Spleen (tissue), 7 donors: ENCODE measurements at regions not wholly inside any gene's neighbourhood (a gene's known extent, or its start where the extent isn't known, plus 50 kb on each side); places are given as distances from the start of the nearest gene placed in this dataset.

Source experiments
- POLR2A ChIP-seq, 3 donors: fragments of 450-650 bp; IDR thresholded peaks; one replicate each; pipeline ENCODE4 v1.5.1; 2017; ENCODE audit warnings: antibody characterized with exemption in 3 of 3, mild to moderate bottlenecking in 1 of 3
- TF ChIP-seq, protein P1 (sequence below), 11 experiments: fragments of 200-600 bp in 7 of 11; fragments of 450-650 bp in 4 of 11; sonication (generic) in 4 of 11; IDR thresholded peaks in 8 of 11; conservative IDR thresholded peaks in 3 of 11; 1 replicate in 7 of 11; 2 replicates in 4 of 11; pipeline versions ENCODE4 v1.4.0 to v1.8.0; 2016 to 2021; ENCODE audit warnings: antibody characterized with exemption in 11 of 11, inconsistent platforms in 4 of 11, mild to moderate bottlenecking in 1 of 11
- donor health status: DM: no; HTN: no; CAD: no; lungs with moderate emphysema.
- donor health status: DM: no; HTN: no; CAD: no.
- donor health status: DM: no; HTN: no; CAD: no.

- TF ChIP-seq, protein P1, sequence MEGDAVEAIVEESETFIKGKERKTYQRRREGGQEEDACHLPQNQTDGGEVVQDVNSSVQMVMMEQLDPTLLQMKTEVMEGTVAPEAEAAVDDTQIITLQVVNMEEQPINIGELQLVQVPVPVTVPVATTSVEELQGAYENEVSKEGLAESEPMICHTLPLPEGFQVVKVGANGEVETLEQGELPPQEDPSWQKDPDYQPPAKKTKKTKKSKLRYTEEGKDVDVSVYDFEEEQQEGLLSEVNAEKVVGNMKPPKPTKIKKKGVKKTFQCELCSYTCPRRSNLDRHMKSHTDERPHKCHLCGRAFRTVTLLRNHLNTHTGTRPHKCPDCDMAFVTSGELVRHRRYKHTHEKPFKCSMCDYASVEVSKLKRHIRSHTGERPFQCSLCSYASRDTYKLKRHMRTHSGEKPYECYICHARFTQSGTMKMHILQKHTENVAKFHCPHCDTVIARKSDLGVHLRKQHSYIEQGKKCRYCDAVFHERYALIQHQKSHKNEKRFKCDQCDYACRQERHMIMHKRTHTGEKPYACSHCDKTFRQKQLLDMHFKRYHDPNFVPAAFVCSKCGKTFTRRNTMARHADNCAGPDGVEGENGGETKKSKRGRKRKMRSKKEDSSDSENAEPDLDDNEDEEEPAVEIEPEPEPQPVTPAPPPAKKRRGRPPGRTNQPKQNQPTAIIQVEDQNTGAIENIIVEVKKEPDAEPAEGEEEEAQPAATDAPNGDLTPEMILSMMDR (IDR thresholded peaks at IDR 0.05 in 8 of 11, conservative IDR thresholded peaks at IDR 0.05 in 3 of 11), result no peak
- no peak for TF ChIP-seq POLR2A (IDR thresholded peaks at IDR 0.05)
Observed at GRCh38 chr5:101653996-101654395, 642.1 kb downstream of the SLCO4C1 start.
